ENCODE measurements at regions not wholly inside any gene's neighbourhood (a gene's known extent, or its start where the extent isn't known, plus 50 kb on each side); places are given as distances from the start of the nearest gene placed in this dataset.
"Not testable (repeated sequence)": the region's sequence is repeated elsewhere in the genome, so short reads cannot be mapped to it uniquely, and the experiment has no call there.

DNA sequence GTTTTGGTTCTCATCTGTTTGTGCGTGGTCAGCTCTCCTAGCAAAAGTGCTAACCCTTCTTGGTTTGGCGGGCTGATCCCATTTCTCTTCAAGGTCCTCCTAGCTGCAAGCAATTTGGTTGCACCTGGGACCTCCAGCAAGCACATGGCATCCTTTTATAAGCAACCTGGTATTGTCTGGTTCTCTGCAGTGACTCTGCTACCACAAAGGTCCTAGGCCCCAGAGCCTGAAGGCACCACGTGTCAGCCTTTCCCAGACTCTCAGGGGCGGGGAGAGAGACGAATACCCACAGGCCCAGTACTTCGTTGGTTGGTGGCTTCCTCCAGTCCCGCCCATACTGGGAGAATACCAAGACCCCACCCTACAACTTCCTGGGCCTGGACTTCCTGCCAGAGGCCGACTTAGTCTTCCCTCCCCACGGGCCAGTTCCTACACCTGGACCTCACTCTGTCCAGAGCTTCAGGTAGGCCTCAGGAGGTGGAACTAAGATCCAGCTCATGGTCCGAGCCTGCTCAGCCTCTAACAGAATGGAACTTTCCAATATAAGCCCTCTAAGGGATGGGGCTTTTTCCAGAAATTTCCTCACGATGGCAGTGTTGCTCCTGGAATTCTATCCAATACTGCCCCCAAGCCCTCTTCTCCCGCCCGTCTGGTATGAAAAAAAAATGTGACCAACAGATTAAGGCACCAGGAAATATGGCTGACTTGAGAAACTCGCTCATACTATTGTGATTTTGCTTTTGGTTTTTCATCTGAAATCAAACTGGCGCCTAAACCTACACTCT lies 192.5 kb upstream of the STK26 start:
- DNase-seq, result no peak

DNA sequence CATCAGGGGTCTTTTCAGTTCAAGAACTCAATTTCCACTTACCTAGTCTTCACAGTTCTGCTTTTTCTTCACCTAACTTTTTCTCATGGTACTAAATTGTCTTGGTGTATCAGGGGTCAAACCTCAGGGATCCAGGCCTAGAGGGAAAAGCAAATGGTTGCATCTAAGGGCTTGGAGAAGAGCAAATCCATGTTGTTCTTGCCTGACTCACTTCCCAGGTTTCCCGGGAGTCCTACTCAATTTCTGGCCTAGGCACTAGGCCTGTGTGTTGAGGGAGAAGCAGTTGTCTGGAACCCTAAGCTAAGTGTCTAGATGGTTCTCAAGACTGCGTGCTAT lies 191.9 kb upstream of the STK26 start:
- no peak for DNase-seq

DNA sequence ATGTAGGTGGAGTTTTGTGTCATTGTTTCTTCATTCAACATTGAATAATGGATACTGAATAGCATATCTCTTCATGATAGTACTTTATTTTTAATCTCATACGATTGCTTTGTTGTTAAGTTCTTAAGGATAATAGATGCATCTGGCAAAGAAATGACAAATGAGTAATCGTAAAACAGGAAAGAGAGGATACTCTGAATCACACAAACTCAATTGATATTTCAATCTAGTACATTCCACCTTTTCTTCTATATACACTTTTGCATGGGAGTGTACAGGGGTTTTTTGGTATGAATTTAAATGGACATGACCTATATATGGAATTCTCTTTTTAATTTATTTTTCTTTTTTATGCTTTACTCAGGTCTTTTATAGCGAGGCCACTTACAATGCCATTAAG lies 186.9 kb upstream of the STK26 start:
- no peak for DNase-seq

DNA sequence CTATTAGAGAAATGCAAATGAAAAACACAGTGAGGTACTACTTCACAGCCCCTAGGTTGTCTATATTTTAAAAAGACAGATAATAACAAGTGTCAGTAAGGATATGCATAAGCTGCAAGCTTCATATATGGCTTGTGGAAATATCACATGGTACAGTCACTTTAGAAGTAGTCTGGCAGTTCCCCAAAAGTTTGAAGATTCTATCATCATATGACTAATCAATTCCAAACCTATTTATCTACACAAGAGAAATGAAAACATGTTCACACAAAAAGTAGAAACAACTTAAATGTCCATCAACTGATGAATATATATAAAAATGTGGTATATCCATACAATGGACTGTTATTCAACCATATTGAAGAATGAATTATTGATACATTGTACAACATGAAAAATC lies 185.8 kb upstream of the STK26 start:
- no peak for DNase-seq

DNA sequence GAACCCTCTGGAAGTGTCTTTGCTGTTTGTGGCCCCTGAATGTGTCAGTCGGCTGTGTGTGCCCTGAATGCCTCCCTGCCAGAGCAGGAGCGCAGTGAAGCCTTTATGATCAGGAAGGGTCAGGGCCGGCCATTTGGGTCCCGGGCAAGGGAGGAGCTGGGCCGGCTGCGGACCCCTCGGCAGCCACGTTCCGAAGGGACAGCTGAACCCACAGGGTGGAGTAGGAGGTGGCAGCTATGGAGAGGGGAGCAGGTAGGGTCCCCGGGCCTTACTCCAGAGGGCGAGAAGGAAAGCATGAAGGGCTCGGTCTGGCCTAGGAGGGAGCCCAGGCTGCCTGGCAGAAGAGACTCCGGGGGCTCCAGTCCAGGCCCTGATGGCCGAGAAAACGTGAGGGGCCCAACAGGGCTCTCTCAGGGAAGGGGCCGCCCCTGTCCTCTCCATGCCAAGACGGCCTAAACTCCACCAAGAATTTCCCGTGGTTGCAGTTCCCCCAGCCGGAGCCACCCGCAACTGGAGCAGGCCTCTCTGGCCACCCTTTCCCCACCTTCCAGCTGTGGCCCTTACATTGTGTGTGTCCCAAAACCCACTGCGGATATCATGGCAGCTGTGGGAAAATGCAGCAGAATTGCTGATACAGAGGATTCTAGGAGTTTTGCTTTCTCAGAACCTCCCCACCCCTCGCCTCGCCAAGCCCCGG lies 182.2 kb upstream of the STK26 start:
- DNase-seq, result no peak

DNA sequence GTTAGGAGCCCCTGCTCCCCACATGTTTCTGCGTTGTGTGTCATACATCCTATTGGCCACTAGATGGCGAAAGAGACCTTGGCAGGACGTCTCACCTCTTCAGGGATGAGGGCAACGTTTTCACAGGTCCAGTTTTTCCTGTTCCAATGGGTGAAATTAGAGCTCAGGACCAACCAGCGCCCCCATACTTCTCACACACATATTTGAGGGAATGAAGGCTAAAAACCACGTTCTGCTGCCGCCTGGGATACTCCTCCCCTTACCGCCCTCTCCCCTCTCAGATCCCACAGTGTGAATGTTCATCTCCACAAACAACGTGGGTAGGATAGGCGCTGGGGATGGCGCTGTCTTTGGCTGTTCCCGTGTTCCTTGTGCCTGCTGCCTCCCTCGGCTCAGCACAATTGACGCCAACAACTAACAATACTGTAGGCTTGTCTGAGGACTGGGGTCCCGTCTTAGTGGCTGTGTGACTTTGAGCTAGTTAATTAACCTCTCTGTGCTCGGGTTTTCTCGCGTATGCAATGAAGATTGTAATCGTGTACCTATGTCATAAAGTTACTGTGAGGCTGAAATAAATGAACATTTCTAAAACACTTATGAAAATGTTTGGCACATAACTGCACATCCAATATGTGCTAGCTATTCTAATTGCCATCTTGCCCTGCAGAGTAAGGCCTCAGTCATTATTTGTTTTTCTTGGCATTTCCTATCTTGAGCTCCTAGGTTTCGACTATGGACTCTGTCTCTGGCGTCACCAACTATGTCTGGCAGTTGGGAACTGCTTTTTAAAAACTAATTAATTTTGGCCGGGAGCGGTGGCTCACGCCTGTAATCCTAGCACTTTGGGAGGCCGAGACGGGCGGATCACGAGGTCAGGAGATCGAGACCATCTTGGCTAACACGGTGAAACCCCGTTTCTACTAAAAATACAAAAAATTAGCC lies 181.3 kb upstream of the STK26 start:
- no peak for DNase-seq

DNA sequence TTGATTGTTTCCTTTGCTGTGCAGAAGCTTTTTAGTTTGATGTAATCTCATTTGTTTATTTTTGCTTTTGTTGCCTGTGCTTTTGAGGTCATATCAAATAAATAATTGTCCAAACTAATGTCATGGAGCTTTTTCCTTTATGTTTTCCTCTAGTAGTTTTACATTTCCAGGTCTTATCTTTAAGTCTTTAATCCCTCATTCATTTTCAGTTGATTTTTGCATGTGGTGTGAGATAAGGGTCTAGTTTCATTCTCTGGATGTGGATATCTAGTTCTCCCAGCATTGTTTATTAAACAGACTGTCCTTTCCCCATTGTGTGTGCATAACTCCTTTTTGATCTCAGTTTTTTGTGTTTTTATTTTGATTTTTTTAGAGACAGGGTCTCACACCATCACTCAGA lies 179.1 kb upstream of the STK26 start:
- no peak for DNase-seq

DNA sequence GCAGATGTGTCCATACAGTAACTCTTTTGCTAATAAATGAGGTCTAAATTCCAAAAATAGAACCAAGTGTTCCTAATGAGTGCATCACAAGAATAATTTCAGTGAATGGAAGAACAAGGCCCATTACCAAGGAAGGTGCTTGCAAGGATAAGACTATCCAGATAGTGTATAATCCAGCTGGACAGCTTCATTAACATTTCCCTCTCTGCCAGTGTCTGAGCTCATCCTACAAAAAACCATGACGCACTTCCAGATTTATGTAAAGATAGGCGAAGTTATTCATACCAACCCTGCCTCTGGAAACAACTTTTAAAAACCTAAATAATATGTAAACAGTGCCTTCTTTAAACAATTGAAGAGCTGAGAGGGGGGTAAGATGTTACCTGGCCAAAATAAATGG lies 177.9 kb upstream of the STK26 start:
- DNase-seq, result no peak

DNA sequence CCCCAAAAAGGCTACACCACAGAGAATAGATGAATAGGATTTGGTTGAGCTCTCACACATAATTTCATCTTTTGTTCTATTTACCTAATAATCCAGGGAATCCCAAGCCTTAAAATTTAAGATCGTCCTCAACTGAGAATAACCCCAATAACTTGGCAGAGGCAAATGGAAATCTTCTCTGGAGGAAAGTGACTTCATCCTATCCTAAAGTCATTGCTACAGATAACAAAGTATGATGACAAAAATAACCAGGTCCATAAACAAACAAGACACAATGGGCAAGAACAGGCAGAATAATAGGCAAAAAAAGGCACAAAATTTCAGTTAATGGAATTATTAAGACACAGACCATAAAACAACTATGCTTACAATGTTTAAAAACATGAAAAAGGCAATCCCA lies 177.3 kb upstream of the STK26 start:
- DNase-seq, result no peak

DNA sequence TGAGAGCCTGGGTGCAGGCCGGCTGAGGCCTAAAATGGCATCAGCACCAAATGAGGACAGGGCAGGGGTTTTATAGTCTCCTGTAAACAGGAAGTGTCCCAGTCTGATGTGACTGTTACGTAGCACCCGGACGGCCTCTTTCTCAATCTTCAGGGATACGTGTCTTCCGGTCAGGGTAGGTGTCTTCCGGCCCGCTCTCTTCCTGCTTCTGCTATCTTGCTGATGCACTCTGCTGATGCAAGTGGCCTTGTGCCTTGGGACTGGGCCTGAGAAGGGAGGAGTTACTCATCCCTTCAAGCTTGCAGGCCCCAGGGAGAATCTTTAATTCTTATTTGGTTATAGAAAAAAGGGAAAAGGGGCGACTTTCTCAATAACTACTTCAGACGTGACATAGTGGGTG lies 172.1 kb upstream of the STK26 start:
- DNase-seq, result not testable (repeated sequence)

DNA sequence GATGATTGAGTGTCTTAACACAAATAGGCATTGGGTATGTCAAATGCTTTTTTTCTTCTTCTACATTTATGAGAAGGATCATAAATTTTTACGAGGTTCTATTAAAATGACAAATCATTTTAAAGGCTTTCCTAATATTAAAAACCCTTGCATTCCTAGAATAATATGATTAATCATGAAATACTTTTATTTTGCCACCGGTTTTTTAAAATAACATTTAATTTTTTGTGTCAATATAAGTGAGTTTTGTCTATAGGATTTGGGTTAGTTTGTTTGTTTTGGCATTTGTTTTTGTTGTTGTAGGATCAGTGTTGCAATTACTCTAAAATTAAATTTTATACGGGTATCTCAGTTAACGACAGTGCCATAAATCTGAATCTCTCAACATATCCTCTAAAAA lies 169.7 kb upstream of the STK26 start:
- no peak for DNase-seq

DNA sequence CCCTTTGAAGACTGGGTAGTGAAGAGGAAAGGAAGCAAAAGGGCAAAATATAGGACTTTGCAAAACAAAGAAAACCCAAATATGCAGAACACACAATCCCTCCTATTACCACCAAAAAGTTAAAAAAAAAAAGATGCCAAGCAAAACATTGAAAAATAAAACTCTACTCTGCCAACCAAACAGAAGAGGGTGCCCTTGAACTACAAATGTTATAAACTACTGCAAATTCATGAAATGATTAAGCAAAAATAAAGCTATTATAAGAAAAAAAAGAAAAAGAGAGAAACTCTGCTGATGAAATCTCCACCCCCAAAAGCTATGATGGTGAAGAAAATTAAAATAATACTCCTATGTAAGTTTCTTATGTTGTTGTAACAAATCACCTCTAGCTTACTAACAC lies 168.5 kb upstream of the STK26 start:
- no peak for DNase-seq

DNA sequence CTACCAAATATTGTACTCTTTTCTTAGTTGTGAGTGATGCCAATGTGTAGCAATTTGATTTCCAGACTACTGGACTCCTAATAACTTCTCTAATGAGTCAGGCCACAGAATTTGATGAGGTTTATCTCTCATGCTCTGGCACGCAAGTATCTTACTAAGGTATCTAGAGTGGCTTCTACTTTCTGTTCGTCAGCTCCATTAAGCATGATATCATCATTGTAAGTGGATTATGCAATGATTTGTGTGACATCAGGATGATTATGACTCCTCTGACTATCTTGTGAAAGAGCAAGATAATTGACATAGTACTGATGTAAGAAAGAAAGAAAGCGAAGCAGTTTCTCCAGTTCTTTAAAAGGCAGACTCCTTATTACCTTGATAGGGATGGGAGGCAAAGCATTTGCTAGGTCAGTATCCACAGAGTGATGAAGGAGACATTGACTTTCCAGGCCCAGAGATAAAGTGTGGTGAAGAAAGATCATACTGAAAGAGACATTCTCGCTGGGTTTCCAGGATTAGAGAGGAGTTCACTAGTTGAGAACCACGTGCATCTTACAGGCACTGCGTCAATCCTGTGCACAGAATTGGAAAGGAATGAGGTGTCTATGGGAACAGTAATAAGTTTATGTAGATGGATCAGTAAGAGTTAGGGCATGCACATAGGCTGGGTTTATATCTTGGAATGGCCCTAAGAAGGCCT lies 161.9 kb upstream of the STK26 start:
- DNase-seq, result no peak

DNA sequence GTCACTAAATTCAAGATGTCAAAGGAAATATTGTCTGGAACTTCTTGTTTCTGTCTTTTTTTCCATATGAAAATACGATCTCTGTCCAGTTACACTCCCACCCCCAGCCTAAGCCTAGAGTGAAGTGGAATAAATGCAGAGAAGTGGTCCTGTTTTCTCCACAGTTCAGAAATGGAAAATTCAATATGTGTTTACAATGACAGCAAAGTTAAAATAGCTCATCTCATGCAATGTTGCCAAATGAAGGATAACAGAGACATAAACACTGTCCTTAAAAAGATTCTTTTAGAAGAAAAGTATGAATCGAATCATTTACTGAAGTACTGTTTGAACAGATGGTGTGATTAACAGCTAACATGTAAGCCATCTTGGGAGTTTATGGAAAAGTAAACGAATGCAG lies 160.8 kb upstream of the STK26 start:
- DNase-seq, result no peak

DNA sequence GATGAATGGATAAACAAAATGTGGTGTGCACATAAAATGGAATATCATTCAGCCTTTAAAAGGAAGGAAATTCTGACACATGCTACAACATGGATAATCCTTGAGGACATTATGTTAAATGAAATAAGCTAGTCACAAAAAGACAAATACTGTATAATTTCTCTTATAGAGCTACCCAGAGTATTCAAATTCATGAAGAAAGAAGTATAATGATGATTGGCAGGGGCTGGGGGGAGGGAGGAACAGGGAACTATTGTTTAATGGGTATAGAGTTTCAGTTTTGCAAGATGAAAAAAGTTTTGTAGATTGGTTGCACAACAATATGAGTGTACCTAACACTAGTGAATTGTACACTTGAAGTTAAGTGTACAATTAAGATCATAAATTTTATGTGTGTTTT lies 153.9 kb upstream of the STK26 start:
- no peak for DNase-seq

DNA sequence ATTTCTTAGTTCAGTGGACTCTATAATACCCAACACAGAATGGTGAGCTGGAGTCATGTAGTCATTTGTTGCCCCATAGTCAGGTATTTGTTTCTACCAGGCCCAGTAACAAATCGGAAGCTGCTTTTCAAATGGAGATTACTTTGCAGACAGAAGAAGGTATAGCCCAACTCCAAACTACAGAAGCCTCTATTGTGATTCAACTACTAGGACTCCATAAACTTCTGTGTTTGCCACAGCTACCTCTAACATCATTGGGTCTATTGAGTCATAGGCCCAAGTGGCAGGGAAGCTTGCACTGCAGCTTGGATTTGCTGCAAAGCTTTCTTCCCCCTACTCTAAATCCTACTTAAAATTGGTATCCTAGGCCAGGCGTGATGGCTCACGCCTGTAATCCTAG lies 148.8 kb upstream of the STK26 start:
- no peak for DNase-seq

DNA sequence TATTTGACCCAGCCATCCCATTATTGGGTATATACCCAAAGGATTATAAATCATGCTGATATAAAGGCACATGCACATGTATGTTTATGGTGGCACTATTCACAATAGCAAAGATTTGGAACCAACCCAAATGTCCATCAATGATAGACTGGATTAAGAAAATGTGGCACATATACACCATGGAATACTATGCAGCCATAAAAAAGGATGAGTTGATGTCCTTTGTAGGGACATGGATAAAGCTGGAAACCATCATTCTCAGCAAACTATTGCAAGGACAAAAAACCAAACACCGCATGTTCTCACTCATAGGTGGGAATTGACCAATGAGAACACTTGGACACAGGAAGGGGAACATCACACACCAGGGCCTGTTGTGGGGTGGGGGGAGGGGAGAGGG lies 147.3 kb upstream of the STK26 start:
- DNase-seq, result not testable (repeated sequence)

DNA sequence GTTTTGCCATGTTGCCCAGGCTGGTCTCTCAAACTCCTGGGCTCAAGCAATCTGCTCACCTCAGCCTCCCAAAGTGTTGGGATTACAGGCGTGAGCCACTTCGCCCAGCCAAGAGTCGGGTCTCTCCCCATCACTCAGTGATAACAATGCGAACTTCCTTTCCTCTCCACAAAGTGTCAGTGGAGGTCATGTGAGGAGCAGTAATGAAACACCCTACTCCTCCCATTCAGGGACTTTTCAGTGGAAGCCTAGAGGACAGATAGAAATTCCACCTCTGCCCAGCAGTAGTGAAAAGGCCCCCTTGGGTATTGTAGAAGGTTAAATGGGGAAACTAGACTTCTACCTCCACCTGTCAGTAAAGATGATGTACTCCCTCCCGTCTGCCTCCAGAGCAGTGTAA lies 141.9 kb upstream of the STK26 start:
- DNase-seq, result no peak

DNA sequence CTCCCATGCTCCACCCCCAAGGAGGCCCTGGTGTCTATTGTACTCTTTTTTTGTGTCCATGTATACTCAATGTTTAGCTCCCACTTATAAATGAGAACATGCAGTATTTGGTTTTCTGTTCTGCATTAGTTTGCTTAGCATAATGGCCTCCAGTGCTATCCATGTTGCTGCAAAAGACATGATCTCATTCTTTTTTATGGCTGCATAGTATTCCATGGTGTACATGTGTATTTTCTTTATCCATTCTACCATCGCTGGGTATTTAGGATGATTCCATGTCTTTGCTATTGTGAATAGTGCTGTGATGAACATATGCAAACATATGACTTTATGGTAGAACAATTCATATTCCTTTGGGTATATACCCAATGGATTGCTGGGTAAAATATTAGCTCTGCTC lies 138.1 kb upstream of the STK26 start:
- DNase-seq, result not testable (repeated sequence)

DNA sequence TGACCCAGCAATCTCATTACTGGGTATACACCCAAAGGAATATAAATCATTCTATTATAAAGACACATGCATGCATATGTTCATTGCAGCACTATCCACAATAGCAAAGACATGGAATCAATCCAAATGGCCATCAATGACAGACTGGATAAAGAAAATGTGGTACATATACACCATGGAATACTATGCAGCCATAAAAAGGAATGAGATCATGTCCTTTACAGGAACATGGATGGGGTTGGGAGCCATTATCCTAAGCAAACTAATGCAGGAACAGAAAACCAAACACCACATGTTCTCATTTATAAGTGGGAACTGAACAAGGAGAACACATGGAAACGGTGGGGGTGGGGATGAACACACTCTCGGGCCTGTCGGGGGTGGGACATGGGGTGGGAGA lies 129.2 kb upstream of the STK26 start:
- not testable (repeated sequence) for DNase-seq

DNA sequence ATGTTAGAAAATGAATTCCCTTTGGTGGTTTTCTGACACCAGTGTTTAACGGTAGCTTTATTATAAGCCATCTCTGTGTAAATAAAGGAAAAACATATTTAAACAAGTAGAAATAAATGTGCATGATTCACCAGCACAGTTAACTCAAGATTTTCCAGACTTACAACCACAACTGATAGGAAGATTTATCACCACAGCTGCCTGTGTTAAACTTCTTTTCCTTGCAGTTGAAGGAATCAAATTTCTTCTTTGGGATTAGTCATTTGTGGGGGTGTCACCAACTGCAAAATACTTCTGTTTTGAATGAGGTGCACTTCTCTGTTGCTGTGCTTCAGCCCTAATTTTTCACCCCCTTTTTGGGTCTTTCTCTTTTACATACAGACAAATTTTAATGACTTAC lies 128.1 kb upstream of the STK26 start:
- DNase-seq, result no peak

DNA sequence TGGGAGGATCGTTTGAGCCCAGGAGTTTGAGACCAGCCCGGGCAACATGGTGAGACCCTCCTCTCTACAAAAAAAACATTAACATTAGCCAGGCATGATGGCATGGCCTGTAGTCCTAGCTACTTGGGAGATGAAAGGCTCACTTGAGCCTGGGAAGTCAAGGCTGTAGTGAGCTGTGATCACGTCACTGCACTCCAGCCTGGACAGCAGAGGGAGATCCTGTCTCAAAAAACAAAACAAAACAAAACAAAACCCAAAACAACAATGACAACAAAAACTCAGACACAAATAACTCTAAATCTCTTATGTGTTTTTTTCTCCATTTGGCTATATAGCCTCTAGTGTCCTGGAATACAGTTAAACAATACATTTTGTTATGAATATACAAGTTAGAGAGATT lies 127.3 kb upstream of the STK26 start:
- DNase-seq, result no peak

DNA sequence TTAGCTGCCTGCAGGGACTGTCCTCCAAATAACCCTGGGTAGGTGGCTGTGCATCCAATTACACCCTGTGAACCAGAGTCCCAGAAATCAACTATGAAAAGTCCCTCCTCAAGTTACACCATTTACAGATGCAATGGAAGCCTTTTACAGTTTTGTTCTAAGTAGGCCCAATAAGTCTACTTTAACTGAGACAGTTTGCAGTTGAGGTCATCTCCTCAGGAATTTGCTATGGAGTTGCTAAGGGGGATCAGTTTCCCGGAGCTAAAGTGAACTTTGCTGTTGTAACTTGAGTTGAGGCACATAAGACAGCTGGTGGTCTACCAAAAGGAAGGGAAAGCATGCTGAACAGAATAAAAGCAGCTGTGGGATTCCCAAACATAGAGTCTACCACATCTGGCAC lies 121.6 kb upstream of the STK26 start:
- DNase-seq, result no peak

Measured in activated effector memory CD4-positive, alpha-beta T cell treated with Interleukin-2 at 50 U/mL for 16 hours (primary cell).